ENCODE measurements at regions not wholly inside any gene's neighbourhood (a gene's known extent, or its start where the extent isn't known, plus 50 kb on each side); places are given as distances from the start of the nearest gene placed in this dataset.

- no peaks in the 10 kb centered on the region for H3K36me3 ChIP-seq
- no peak overlapping the region for H3K4me3 ChIP-seq
- no peaks in the 10 kb centered on the region for H3K9me3 ChIP-seq
- no peak for DNase-seq
- no peaks in the 10 kb centered on the region for H3K27me3 ChIP-seq
These were observed 437.0 kb downstream of the HRH4 start for GRCh38 chr18:24897461-24897860.

DNA sequence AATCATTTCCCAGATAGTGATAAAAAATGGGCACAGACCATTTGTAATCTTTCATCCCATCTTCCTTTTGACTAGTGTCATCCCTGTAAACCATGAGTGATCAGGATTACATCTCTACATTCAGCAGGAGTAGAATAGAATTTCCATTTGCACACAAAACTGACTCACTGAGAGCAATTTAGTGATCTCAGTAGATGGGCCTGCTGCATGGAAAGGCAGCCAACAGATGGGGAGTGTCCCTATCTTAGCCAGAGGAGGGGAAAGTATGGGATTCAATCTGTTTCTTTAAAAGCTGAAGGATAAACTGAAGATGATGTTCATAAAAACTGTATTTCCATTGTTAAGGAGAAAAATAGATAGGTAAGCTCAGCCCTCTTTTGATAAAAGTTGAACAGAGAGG lies 441.7 kb downstream of the ZNF521 start:
- peak; percentile 63 for DNase-seq

GRCh38 chr18:24913507-24914170 lies 438.3 kb downstream of the ZNF521 start:
- H3K27me3 ChIP-seq: no peaks in the 10 kb centered on the region
- no peaks in the 10 kb centered on the region for H3K36me3 ChIP-seq
- H3K4me3 ChIP-seq: no peak overlapping the region
- peak; percentile 13 for DNase-seq
- H3K9me3 ChIP-seq: no peaks in the 10 kb centered on the region

More for the DNA sequence above, 441.7 kb downstream of the ZNF521 start:
- Histone ChIP-seq H3K9me3 (no peaks in the 10 kb centered on the region), H3K36me3 (no peaks in the 10 kb centered on the region), H3K27me3 (no peaks in the 10 kb centered on the region), H3K4me3 (no peak overlapping the region)

DNA sequence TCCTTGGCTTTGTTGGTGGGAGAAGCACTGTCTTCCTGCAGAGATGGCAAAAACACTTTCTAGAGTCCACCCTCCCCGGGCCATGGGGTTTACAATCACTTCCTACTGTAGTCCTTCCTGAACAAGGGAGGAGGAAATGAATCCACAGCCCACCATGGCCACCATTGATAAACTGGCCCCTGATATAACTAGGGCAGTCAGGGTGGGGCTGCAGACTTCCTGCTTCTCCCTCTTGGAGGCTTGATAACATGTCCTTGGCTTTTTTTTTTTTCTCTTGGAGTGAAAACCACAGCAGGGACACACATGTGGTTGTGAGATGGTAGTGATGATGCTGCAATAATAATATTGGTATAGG lies 437.8 kb downstream of the ZNF521 start:
- DNase-seq: no peak
- no peak overlapping the region for H3K4me3 ChIP-seq
- no peaks in the 10 kb centered on the region for H3K36me3 ChIP-seq
- no peaks in the 10 kb centered on the region for H3K27me3 ChIP-seq
- H3K9me3 ChIP-seq: no peaks in the 10 kb centered on the region

DNA sequence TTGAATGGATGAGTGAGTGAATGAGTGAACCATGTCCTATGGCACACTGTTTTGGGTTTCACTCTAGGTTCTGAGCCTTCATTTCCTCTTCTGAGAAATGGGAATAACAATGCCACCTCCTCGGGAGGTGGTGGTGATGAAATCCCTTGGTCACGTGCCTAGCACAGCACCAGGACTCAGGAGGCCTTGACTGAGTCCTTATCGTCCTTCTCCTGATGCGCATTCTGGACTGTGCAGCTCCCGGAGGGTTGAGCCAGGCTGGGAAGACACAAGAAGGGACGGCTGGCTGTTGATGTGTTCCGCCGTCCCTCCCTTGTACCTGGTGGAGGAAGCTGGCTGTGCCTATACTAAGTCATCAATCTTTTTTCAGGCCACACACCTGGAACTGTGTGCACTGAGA lies 437.3 kb downstream of the ZNF521 start:
- no peaks in the 10 kb centered on the region for H3K27me3 ChIP-seq
- H3K4me3 ChIP-seq: no peak overlapping the region
- no peaks in the 10 kb centered on the region for H3K9me3 ChIP-seq
- no peak for DNase-seq
- no peaks in the 10 kb centered on the region for H3K36me3 ChIP-seq

GRCh38 chr18:24915547-24915946 lies 436.4 kb downstream of the ZNF521 start:
- no peak for DNase-seq
- no peaks in the 10 kb centered on the region for H3K36me3 ChIP-seq
- no peak overlapping the region for H3K4me3 ChIP-seq
- H3K27me3 ChIP-seq: no peaks in the 10 kb centered on the region
- H3K9me3 ChIP-seq: no peaks in the 10 kb centered on the region

DNA sequence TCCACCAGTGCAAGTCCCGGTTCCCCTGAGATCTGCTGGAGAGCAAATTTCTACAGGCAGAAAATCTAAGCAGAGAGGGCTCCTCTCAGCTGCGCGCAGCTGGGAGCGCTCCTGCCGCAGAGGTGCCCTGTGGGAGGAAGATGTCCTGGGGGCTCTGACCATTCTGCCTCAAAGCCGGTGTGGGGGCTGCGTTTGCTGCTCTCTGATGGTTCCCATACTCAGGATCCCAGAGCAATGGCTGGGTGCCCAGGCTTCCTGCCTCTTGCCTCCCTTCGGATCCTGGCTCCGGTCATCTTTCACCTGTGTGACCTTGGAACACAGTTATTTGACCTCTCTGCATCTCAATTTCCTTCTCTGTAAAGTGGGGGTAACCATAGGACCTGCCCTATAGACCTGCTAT lies 434.2 kb downstream of the ZNF521 start:
- DNase-seq: no peak
- H3K4me3 ChIP-seq: no peak overlapping the region
- no peaks in the 10 kb centered on the region for H3K27me3 ChIP-seq
- H3K36me3 ChIP-seq: no peaks in the 10 kb centered on the region
- H3K9me3 ChIP-seq: no peaks in the 10 kb centered on the region

DNA sequence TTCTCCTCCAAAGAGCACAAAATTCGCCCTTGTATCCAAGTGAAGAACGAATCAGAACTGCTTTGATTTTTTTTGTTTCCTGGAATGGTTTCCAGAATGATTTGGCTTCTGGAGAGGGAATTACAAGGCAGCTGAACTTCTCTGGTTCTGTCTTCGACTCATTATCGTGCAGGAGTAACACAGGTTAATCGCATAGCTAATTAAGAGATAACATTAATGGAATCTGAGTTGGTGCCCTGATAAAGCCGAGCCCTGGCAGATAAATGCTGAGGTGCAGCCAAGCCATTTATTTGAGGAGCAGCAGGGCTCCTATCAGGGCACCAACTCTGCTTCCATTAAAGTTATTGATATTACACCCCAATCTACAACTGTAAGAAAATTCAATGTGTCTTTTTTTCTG lies 433.7 kb downstream of the ZNF521 start:
- Histone ChIP-seq H3K9me3 (no peaks in the 10 kb centered on the region), H3K36me3 (no peaks in the 10 kb centered on the region), H3K27me3 (no peaks in the 10 kb centered on the region), H3K4me3 (no peak overlapping the region)
- no peak for DNase-seq

- Histone ChIP-seq H3K27me3 (no peaks in the 10 kb centered on the region), H3K4me3 (no peak overlapping the region), H3K36me3 (no peaks in the 10 kb centered on the region), H3K9me3 (no peaks in the 10 kb centered on the region)
- DNase-seq: no peak
These were observed 432.7 kb downstream of the ZNF521 start for GRCh38 chr18:24919181-24919797.

DNA sequence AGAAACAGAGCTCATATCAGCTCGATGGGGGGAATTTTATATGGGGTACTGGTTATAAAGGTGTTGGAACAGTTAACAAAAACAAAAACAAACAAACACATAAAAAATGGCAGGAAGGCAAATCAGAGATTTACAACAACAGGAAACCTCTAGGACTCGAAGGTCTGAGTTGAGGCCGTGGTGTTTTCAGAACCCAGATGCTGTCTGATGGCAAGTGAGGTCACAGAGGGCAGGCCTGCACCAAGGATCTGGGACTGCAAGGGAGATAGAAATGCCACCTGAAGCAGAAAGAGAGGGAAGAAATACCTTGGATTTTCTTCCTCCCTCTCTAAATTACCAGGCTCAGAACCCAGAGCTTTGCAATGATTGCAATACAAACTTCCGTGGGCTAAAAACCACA lies 429.5 kb downstream of the ZNF521 start:
- DNase-seq: no peak
- no peaks in the 10 kb centered on the region for H3K36me3 ChIP-seq
- no peaks in the 10 kb centered on the region for H3K9me3 ChIP-seq
- no peak overlapping the region for H3K4me3 ChIP-seq
- H3K27me3 ChIP-seq: no peaks in the 10 kb centered on the region

DNA sequence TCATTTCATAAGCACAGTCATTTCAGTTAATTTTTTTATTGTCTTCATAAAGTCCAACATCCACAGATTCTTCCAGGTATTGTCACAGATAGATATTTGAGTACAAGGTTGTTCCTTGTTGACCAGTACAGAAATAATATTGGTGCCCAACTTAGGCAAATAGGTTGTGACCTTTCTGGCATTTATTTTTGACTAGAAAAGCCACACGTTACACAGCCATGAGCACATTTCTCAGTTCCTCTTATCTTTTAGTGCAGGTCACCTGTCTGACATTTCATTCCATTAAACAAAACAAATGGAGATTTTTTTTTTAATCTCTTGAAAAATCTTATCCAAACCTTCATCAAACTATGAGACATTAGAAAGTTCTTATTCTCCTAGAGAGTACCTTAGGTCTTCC lies 428.8 kb downstream of the ZNF521 start:
- no peaks in the 10 kb centered on the region for H3K36me3 ChIP-seq
- no peak for DNase-seq
- H3K9me3 ChIP-seq: no peaks in the 10 kb centered on the region

DNA sequence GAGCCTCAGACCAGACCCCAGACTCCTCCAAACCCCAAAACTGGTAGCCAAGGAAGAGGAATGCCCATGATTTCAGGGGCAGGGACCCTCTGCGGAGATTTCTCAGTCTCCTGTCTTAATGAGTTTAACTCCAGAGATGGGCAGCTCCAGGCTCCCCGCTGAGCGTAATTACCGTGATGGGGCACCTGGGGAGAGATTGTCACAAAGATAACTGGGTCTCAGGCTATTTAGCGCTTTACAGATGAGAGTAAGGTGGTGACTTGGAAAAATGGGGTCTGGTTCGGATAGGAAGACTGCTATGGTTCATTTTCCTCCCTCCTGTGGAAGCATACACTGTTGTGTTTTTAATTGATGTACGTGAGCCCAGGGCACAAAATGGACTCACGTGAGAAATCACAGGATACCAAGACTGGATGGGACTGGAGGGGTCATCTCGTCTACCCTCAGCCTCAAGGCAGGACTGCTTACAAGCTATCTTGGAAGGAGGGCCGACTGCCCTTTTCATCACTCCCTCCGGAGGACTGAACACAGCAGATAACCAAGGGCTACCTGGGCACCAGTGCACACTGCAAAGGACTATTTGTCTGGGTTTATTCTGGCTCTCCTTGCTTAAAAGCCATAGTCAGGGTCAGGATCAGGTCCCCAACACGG lies 427.8 kb downstream of the ZNF521 start:
- DNase-seq: no peak
- no peak overlapping the region for H3K4me3 ChIP-seq
- no peaks in the 10 kb centered on the region for H3K36me3 ChIP-seq
- no peaks in the 10 kb centered on the region for H3K27me3 ChIP-seq
- no peaks in the 10 kb centered on the region for H3K9me3 ChIP-seq

More for the DNA sequence above, 428.8 kb downstream of the ZNF521 start:
- H3K4me3 ChIP-seq: no peak overlapping the region
- no peaks in the 10 kb centered on the region for H3K27me3 ChIP-seq

DNA sequence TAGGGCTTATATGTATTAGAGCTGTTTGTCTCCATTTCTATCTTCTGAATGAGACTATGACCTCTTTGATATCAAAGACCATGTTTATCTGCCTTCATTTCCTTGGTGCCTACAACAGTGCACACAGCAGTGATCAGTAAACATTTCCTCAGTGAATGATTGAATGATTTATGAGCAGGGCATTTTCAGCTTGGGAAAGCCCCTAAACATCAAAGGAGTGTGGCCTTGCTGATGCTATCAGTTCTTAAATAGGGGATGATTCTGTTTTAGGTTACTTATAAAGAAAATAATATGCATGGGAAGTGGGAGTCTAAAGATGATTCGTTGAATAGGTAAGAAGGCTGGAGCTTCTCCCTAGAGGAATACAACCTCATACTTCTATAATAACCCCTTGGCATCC lies 425.3 kb downstream of the ZNF521 start:
- no peaks in the 10 kb centered on the region for H3K36me3 ChIP-seq

GRCh38 chr18:24928301-24928878 lies 423.6 kb downstream of the ZNF521 start:
- Histone ChIP-seq H3K9me3 (no peaks in the 10 kb centered on the region), H3K27me3 (no peaks in the 10 kb centered on the region), H3K4me3 (no peak overlapping the region), H3K36me3 (no peaks in the 10 kb centered on the region)
- no peak for DNase-seq

More for the DNA sequence above, 425.3 kb downstream of the ZNF521 start:
- Histone ChIP-seq H3K27me3 (no peaks in the 10 kb centered on the region), H3K9me3 (no peaks in the 10 kb centered on the region), H3K4me3 (no peak overlapping the region)
- no peak for DNase-seq

GRCh38 chr18:24930478-24930877 lies 421.5 kb downstream of the ZNF521 start:
- no peaks in the 10 kb centered on the region for H3K36me3 ChIP-seq
- H3K4me3 ChIP-seq: no peak overlapping the region
- no peak for DNase-seq
- no peaks in the 10 kb centered on the region for H3K9me3 ChIP-seq
- H3K27me3 ChIP-seq: no peaks in the 10 kb centered on the region

- Histone ChIP-seq H3K4me3 (no peak overlapping the region), H3K9me3 (no peaks in the 10 kb centered on the region), H3K36me3 (no peaks in the 10 kb centered on the region), H3K27me3 (no peaks in the 10 kb centered on the region)
- no peak for DNase-seq
These were observed 421.0 kb downstream of the ZNF521 start for GRCh38 chr18:24930971-24931370.

DNA sequence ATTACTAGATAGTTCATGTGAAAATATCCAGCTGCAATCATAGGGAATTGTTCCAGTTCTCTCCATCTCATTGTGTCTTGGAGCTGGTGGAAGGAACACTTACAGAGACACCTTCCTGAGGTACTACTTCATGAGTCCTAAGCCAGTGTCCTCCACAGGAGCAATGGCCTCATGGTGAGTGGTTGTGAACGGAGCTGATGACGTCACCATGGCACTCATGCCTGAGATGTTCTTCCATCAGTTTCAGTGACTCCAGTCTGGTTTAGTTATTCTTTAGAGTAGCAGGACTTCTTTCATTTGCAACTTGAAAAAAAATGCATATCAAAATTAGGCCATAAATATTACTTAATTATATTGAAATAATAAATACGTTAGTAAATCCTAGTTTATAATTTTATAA lies 418.6 kb downstream of the ZNF521 start:
- Histone ChIP-seq H3K36me3 (no peaks in the 10 kb centered on the region), H3K9me3 (no peaks in the 10 kb centered on the region), H3K4me3 (no peak overlapping the region), H3K27me3 (no peaks in the 10 kb centered on the region)
- no peak for DNase-seq

Data from MG63 (cell line).